Panc1 (cell line): ENCODE measurements at regions not wholly inside any gene's neighbourhood (a gene's known extent, or its start where the extent isn't known, plus 50 kb on each side); places are given as distances from the start of the nearest gene placed in this dataset.

ENCODE experiments used
- ATAC-seq: fragments of 200-7000 bp; cut with Tn5 transposase; 2 replicates; pipeline ENCODE4 v1.9.1; 2020; ENCODE audit warnings: mild to moderate bottlenecking, moderate library complexity
- BruUV-seq: library from RNA; stranded (reverse); fragments of 400-500 nt; replicated peaks from 2 replicates; lab custom pipeline; 2021; lab: Mats Ljungman, UMichigan
- CTCF ChIA-PET: fragments of 300-600 bp; sonication (Branson Sonifier 250); formaldehyde crosslinking; loops from one replicate; lab custom pipeline; 2022; ENCODE audit warnings: antibody characterized with exemption; lab: Charles Lee
- POLR2A ChIA-PET: fragments of 300-600 bp; sonication (Branson Sonifier 250); formaldehyde crosslinking; loops from one replicate; lab custom pipeline; 2022; ENCODE audit warnings: antibody characterized with exemption; lab: Charles Lee
- DNase-seq: peaks from one replicate; pipeline ENCODE4 v3.0.0-alpha.2; 2010; ENCODE audit warnings: low read depth, low spot score
- H3K27ac ChIP-seq: 2 replicates; pipeline ENCODE4 v1.5.1; 2011; ENCODE audit warnings: mild to moderate bottlenecking, low read length, inconsistent platforms
- H3K27me3 ChIP-seq: fragments of 200-500 bp; sonication (Bioruptor generic); 2 replicates; pipeline ENCODE4 v1.6.0; 2014; ENCODE audit warnings: low read length, inconsistent platforms; ENCODE audit not compliant: control insufficient read depth, insufficient read depth
- H3K36me3 ChIP-seq: fragments of 200-500 bp; sonication (Bioruptor generic); 2 replicates; pipeline ENCODE4 v1.5.1; 2014; ENCODE audit warnings: inconsistent platforms, mild to moderate bottlenecking, low read length, moderate library complexity; ENCODE audit not compliant: control insufficient read depth, insufficient read depth
- H3K4me1 ChIP-seq: 2 replicates; pipeline ENCODE4 v1.5.1; 2011; ENCODE audit warnings: inconsistent platforms, mild to moderate bottlenecking, low read length, moderate library complexity; ENCODE audit not compliant: control insufficient read depth, insufficient read depth
- H3K4me3 ChIP-seq, 2 experiments: 2 replicates each; pipeline ENCODE4 v1.5.1; 2011 to 2012; ENCODE audit warnings: low read depth in 2 of 2, low read length in 2 of 2, mild to moderate bottlenecking in 2 of 2, inconsistent platforms in 1 of 2, moderate library complexity in 1 of 2
- H3K9me3 ChIP-seq: fragments of 200-500 bp; sonication (Bioruptor generic); 2 replicates; pipeline ENCODE4 v1.5.1; 2014; ENCODE audit warnings: low read depth, mild to moderate bottlenecking, inconsistent platforms, low read length, moderate library complexity; ENCODE audit not compliant: control insufficient read depth, insufficient read depth
- CTCF ChIP-seq: fragments of 450-650 bp; IDR thresholded peaks from 2 replicates; pipeline ENCODE4 v1.5.1; 2017; ENCODE audit warnings: mild to moderate bottlenecking
- POLR2AphosphoS5 ChIP-seq: IDR thresholded peaks from 2 replicates; pipeline ENCODE4 v1.6.1; 2012; ENCODE audit warnings: mild to moderate bottlenecking, low read depth, low read length, moderate library complexity
- REST ChIP-seq, 2 experiments: IDR thresholded peaks; 2 replicates each; pipeline ENCODE4 v1.6.1; 2011 to 2012; ENCODE audit warnings: low read depth in 2 of 2, control low read depth in 1 of 2, low read length in 1 of 2, mild to moderate bottlenecking in 1 of 2, moderate library complexity in 1 of 2; ENCODE audit not compliant: insufficient read depth in 1 of 2
- SIN3A ChIP-seq: IDR thresholded peaks from 2 replicates; pipeline ENCODE4 v1.6.1; 2012; ENCODE audit warnings: low read depth, mild to moderate bottlenecking, low read length, moderate library complexity, borderline replicate concordance; ENCODE audit not compliant: insufficient read depth
- TCF7L2 ChIP-seq: IDR thresholded peaks from 2 replicates; pipeline ENCODE4 v1.6.1; 2011; ENCODE audit warnings: mild to moderate bottlenecking, low read depth, low read length, inconsistent platforms
- in situ Hi-C: cut with HindIII; loops from 2 replicates; pipeline ENCODE4 v1.10.0; 2016; ENCODE audit warnings: low sequenced_read_pairs, low pct_unique_long_range_greater_than_20kb
- intact Hi-C: fragments of 100-400 bp; cut with micrococcal nuclease; formaldehyde crosslinking; loops from one replicate; pipeline ENCODE4 v1.10.0; 2022; ENCODE audit not compliant: unreplicated experiment

- Histone ChIP-seq H3K36me3 (no peaks in the 10 kb centered on the region), H3K4me1 (no peaks in the 10 kb centered on the region), H3K4me3 (no peak overlapping the region), H3K9me3 (no peaks in the 10 kb centered on the region), H3K27ac (no peak overlapping the region), H3K27me3 (no peaks in the 10 kb centered on the region)
- no TSS peak for BruUV-seq
- CTCF ChIA-PET = no interaction called here
- in situ Hi-C loops (no loop called here), intact Hi-C loops (no loop called here)
- DNase-seq (no peak), ATAC-seq (no peak)
- POLR2A ChIA-PET = interaction anchor here (0.6 kb wide), 1 partner anchor 167 kb away, joined by 3 read pairs; no protein-coding TSS in a partner anchor
- TF ChIP-seq SIN3A (no peak), POLR2AphosphoS5 (no peak), REST (IDR thresholded peaks at IDR 0.05; ENCODE audit: insufficient read depth in 1 of 2, low read depth in 2 of 2, low read length in 1 of 2) (no peak), CTCF (no peak), TCF7L2 (no peak)
Observed at GRCh38 chr20:40359131-40359912, 329.7 kb downstream of the MAFB start.

- BruUV-seq = no TSS peak
- no peak for ATAC-seq
- intact Hi-C loops = no loop called here
Observed at GRCh38 chr20:40354880-40355279, 334.2 kb downstream of the MAFB start.

More at GRCh38 chr20:40354880-40355279, 334.2 kb downstream of the MAFB start:
- Histone ChIP-seq H3K4me3 (no peak overlapping the region), H3K4me1 (no peaks in the 10 kb centered on the region), H3K27me3 (no peaks in the 10 kb centered on the region), H3K36me3 (no peaks in the 10 kb centered on the region), H3K27ac (no peak overlapping the region), H3K9me3 (no peaks in the 10 kb centered on the region)
- in situ Hi-C loops = no loop called here
- DNase-seq = no peak
- POLR2A ChIA-PET = no interaction called here
- no peak for TF ChIP-seq CTCF
- no peak for TF ChIP-seq POLR2AphosphoS5
- no peak for TF ChIP-seq SIN3A
- CTCF ChIA-PET = no interaction called here
